HCT116 (cell line): ENCODE measurements at regions not wholly inside any gene's neighbourhood (a gene's known extent, or its start where the extent isn't known, plus 50 kb on each side); places are given as distances from the start of the nearest gene placed in this dataset.

ENCODE experiments used
- ATAC-seq: fragments of 200-7000 bp; cut with Tn5 transposase; 2 replicates; pipeline ENCODE4 v1.9.1; 2020; ENCODE audit warnings: mild to moderate bottlenecking, moderate library complexity
- BruUV-seq: library from RNA; stranded (reverse); fragments of 400-500 nt; replicated peaks from 2 replicates; lab custom pipeline; 2021; lab: Mats Ljungman, UMichigan
- CTCF ChIA-PET: fragments of 300-600 bp; sonication (Branson Sonifier 250); formaldehyde crosslinking; loops from one replicate; lab custom pipeline; 2021; ENCODE audit warnings: antibody characterized with exemption; lab: Charles Lee
- POLR2A ChIA-PET: fragments of 300-600, 350-600 bp; sonication (Branson Sonifier 250); formaldehyde crosslinking; loops from one replicate; lab custom pipeline; 2021; ENCODE audit warnings: antibody characterized with exemption; lab: Charles Lee
- RAD21 ChIA-PET, 2 experiments: fragments of 300-600 bp; sonication (Branson Sonifier 250); formaldehyde crosslinking; loops; one replicate each; lab custom pipeline; 2023; ENCODE audit warnings: low total read pairs in 2 of 2; ENCODE audit not compliant: uncharacterized antibody in 2 of 2, unreplicated experiment in 2 of 2, low non-redundant PET in 1 of 2; lab: Charles Lee
- DNase-seq: peaks from one replicate; pipeline ENCODE4 v3.0.0-alpha.2; 2010; ENCODE audit warnings: low read depth, low spot score
- H2AFZ ChIP-seq: fragments of 200-600 bp; shearing (Covaris generic), sonication (generic); 2 replicates; pipeline ENCODE4 v1.6.1; 2017; ENCODE audit warnings: low read depth, mixed run types, mixed read lengths, antibody characterized with exemption, low read length; ENCODE audit not compliant: poor library complexity, severe bottlenecking
- H3K27ac ChIP-seq: 2 replicates; pipeline ENCODE4 v1.5.1; 2012; ENCODE audit warnings: low read depth, low read length
- H3K27me3 ChIP-seq: fragments of 200-600 bp; sonication (generic); 2 replicates; pipeline ENCODE4 v1.6.1; 2016; ENCODE audit warnings: mixed run types, low read length, mixed read lengths; ENCODE audit not compliant: insufficient read depth
- H3K36me3 ChIP-seq, 2 experiments: fragments of 200-500 bp in 1 of 2; fragments of 200-600 bp in 1 of 2; sonication (Bioruptor generic) in 1 of 2; sonication (generic) in 1 of 2; 2 replicates each; pipeline versions ENCODE4 v1.5.1 to v1.6.1; 2014 to 2016; ENCODE audit warnings: low read length in 2 of 2, inconsistent platforms in 1 of 2, mixed read lengths in 1 of 2, mixed run types in 1 of 2; ENCODE audit not compliant: insufficient read depth in 2 of 2, control insufficient read depth in 1 of 2
- H3K4me1 ChIP-seq, 2 experiments: fragments of 200-600 bp in 1 of 2; sonication (generic) in 1 of 2; 2 replicates each; pipeline versions ENCODE4 v1.5.1 to v1.6.1; 2012 to 2017; ENCODE audit warnings: low read length in 2 of 2, inconsistent platforms in 1 of 2, mild to moderate bottlenecking in 1 of 2, mixed read lengths in 1 of 2, mixed run types in 1 of 2, moderate library complexity in 1 of 2; ENCODE audit not compliant: insufficient read depth in 2 of 2, control insufficient read depth in 1 of 2
- H3K4me2 ChIP-seq: fragments of 200-600 bp; sonication (generic); 2 replicates; pipeline ENCODE4 v1.6.1; 2017; ENCODE audit warnings: mixed run types, low read length, mixed read lengths
- H3K4me3 ChIP-seq, 2 experiments: fragments of 200-600 bp in 1 of 2; sonication (generic) in 1 of 2; replicated peaks in 1 of 2; 2 replicates each; pipeline ENCODE4 v1.5.1; 2011 to 2016; ENCODE audit warnings: low read length in 2 of 2, control low read depth in 1 of 2, low read depth in 1 of 2, mild to moderate bottlenecking in 1 of 2, mixed read lengths in 1 of 2, mixed run types in 1 of 2
- H3K79me2 ChIP-seq: fragments of 200-600 bp; sonication (generic); 2 replicates; pipeline ENCODE4 v1.6.1; 2017; ENCODE audit warnings: mild to moderate bottlenecking, mixed run types, low read length, moderate library complexity, mixed read lengths; ENCODE audit not compliant: insufficient read depth
- H3K9ac ChIP-seq: fragments of 200-600 bp; sonication (generic); 2 replicates; pipeline ENCODE4 v1.6.1; 2016; ENCODE audit warnings: low read length, mixed read lengths
- H3K9me2 ChIP-seq: fragments of 200-600 bp; sonication (generic), shearing (Covaris generic); 2 replicates; pipeline ENCODE4 v1.6.1; 2017; ENCODE audit warnings: mixed run types, mild to moderate bottlenecking, moderate library complexity; ENCODE audit not compliant: insufficient read depth
- H3K9me3 ChIP-seq, 2 experiments: fragments of 200-500 bp in 1 of 2; fragments of 200-600 bp in 1 of 2; sonication (Bioruptor generic) in 1 of 2; sonication (generic) in 1 of 2; 2 replicates each; pipeline ENCODE4 v1.6.1; 2014 to 2017; ENCODE audit warnings: low read length in 2 of 2, mixed read lengths in 2 of 2, inconsistent platforms in 1 of 2, low read depth in 1 of 2, mild to moderate bottlenecking in 1 of 2, mixed run types in 1 of 2, moderate library complexity in 1 of 2; ENCODE audit not compliant: control insufficient read depth in 1 of 2, insufficient read depth in 1 of 2
- H4K20me1 ChIP-seq: fragments of 200-600 bp; sonication (generic), shearing (Covaris generic); 2 replicates; pipeline ENCODE4 v1.6.1; 2017; ENCODE audit warnings: mixed run types, mild to moderate bottlenecking, moderate library complexity; ENCODE audit not compliant: insufficient read depth
- CBX3 ChIP-seq: IDR thresholded peaks from 2 replicates; pipeline ENCODE4 v1.6.1; 2012; ENCODE audit warnings: low read depth
- ELF1 ChIP-seq: IDR thresholded peaks from 2 replicates; pipeline ENCODE4 v1.6.1; 2012; ENCODE audit warnings: low read depth, borderline replicate concordance
- MAX ChIP-seq: IDR thresholded peaks from 2 replicates; pipeline ENCODE4 v1.6.1; 2012
- POLR2AphosphoS5 ChIP-seq: IDR thresholded peaks from 2 replicates; pipeline ENCODE4 v1.6.1; 2011; ENCODE audit warnings: mild to moderate bottlenecking, low read depth, low read length, moderate library complexity
- REST ChIP-seq: IDR thresholded peaks from 2 replicates; pipeline ENCODE4 v1.6.1; 2012; ENCODE audit warnings: low read depth
- SIN3A ChIP-seq: IDR thresholded peaks from 2 replicates; pipeline ENCODE4 v1.6.1; 2012; ENCODE audit warnings: low read depth
- SRF ChIP-seq: IDR thresholded peaks from 2 replicates; pipeline ENCODE4 v1.6.1; 2012; ENCODE audit warnings: low read depth
- TCF7L2 ChIP-seq: IDR thresholded peaks from 2 replicates; pipeline ENCODE4 v1.7.0; 2011; ENCODE audit warnings: borderline replicate concordance, inconsistent platforms; ENCODE audit not compliant: insufficient read depth, insufficient read length; ENCODE audit errors: extremely low read depth
- ZFX ChIP-seq: fragments of 450-650 bp; IDR thresholded peaks from 2 replicates; pipeline ENCODE4 v1.6.1; 2017
- ZNF274 ChIP-seq: fragments of 200-500 bp; sonication (Bioruptor generic); IDR thresholded peaks from 2 replicates; pipeline ENCODE4 v1.6.1; 2014; ENCODE audit warnings: mild to moderate bottlenecking, low read depth, low read length, inconsistent platforms
- intact Hi-C: fragments of 100-400 bp; cut with micrococcal nuclease; formaldehyde crosslinking; loops from 2 replicates; pipeline ENCODE4 v1.10.0; 2022

- TF ChIP-seq ELF1, result no peak
- no peak for TF ChIP-seq REST
- TF ChIP-seq SRF, result no peak
- TF ChIP-seq ZFX, result no peak
- no peak for TF ChIP-seq MAX
- no peak for TF ChIP-seq POLR2AphosphoS5
- TF ChIP-seq CBX3, result no peak
- TF ChIP-seq ZNF274, result no peak
- TF ChIP-seq TCF7L2, result no peak
- TF ChIP-seq SIN3A, result no peak
- CTCF ChIA-PET, result no interaction called here
- H3K9me3 ChIP-seq, result no peaks in the 10 kb centered on the region
- H2AFZ ChIP-seq, result no peak overlapping the region
- no peak overlapping the region for H3K9ac ChIP-seq
- no peak overlapping the region for H3K4me3 ChIP-seq
- H4K20me1 ChIP-seq, result no peaks in the 10 kb centered on the region
- RAD21 ChIA-PET, result no interaction called here
- no peaks in the 10 kb centered on the region for H3K36me3 ChIP-seq
- intact Hi-C loops, result no loop called here
- no peaks in the 10 kb centered on the region for H3K79me2 ChIP-seq
- BruUV-seq, result no TSS peak
- POLR2A ChIA-PET, result no interaction called here
- H3K27me3 ChIP-seq, result no peaks in the 10 kb centered on the region
- H3K9me2 ChIP-seq, result no peaks in the 10 kb centered on the region
- no peak for ATAC-seq
- no peak overlapping the region for H3K4me2 ChIP-seq
- no peak for DNase-seq
- H3K27ac ChIP-seq, result no peak overlapping the region
- no peaks in the 10 kb centered on the region for H3K4me1 ChIP-seq
Observed at GRCh38 chr12:90124914-90125313, 416.3 kb upstream of the ATP2B1 start.
